A549 (cell line): ENCODE measurements at regions not wholly inside any gene's neighbourhood (a gene's known extent, or its start where the extent isn't known, plus 50 kb on each side); places are given as distances from the start of the nearest gene placed in this dataset.

Experiments
- ATAC-seq, 2 experiments: fragments of 200-7000 bp in 1 of 2; fragments of >200 bp in 1 of 2; cut with Nextera tagmentation in 1 of 2; cut with Tn5 transposase in 1 of 2; 3 replicates each; pipeline versions ENCODE4 v1.8.0 to v1.9.1; 2018 to 2020; ENCODE audit warnings: mild to moderate bottlenecking in 1 of 2, moderate library complexity in 1 of 2
- CTCF ChIA-PET: fragments of 300-600 bp; sonication (Branson Sonifier 250); formaldehyde crosslinking; extraction: SDS; loops from one replicate; lab custom pipeline; 2021; ENCODE audit warnings: antibody characterized with exemption, inconsistent platforms; lab: Yijun Ruan, JAX
- POLR2A ChIA-PET: fragments of 350-600 bp; formaldehyde crosslinking; extraction: SDS; loops from one replicate; lab custom pipeline; 2021; ENCODE audit warnings: antibody characterized with exemption, inconsistent platforms; lab: Yijun Ruan, JAX
- DNase-seq, 2 experiments: peaks; one replicate each; pipeline versions ENCODE4 v3.0.0 to v3.0.0-alpha.2; 2011 to 2016; ENCODE audit warnings: low read depth in 1 of 2, low spot score in 1 of 2
- FAIRE-seq: peaks from 2 replicates; lab custom pipeline; 2011; peaks lifted over from hg19 to GRCh38; lab: Jason Lieb, UNC
- H3K27ac ChIP-seq, 2 experiments: fragments of >200 bp; sonication (Bioruptor Twin); formaldehyde crosslinking; 3 replicates each; pipeline ENCODE4 v1.5.1; 2016 to 2017
- H3K4me1 ChIP-seq: fragments of >200 bp; sonication (Bioruptor Twin); formaldehyde crosslinking; 3 replicates; pipeline ENCODE4 v1.6.1; 2016
- H3K4me2 ChIP-seq: fragments of >200 bp; sonication (Bioruptor Twin); formaldehyde crosslinking; 3 replicates; pipeline ENCODE4 v1.6.1; 2016
- H3K4me3 ChIP-seq: fragments of >200 bp; sonication (Bioruptor Twin); formaldehyde crosslinking; 3 replicates; pipeline ENCODE4 v1.5.1; 2016
- H3K9me3 ChIP-seq: fragments of >200 bp; sonication (Bioruptor Twin); formaldehyde crosslinking; 3 replicates; pipeline ENCODE4 v1.6.1; 2016
- BHLHE40 ChIP-seq: IDR thresholded peaks from 2 replicates; pipeline ENCODE4 v1.6.1; 2012; ENCODE audit warnings: low read depth, low read length, inconsistent platforms
- CBX2 ChIP-seq: fragments of 200-600 bp; sonication (generic); IDR thresholded peaks from 2 replicates; pipeline ENCODE4 v1.6.1; 2016; ENCODE audit warnings: low read depth, mild to moderate bottlenecking, borderline replicate concordance
- CTCF ChIP-seq: fragments of >200 bp; sonication (Bioruptor Twin); formaldehyde crosslinking; IDR thresholded peaks from 3 replicates; pipeline ENCODE4 v1.5.1; 2016
- EHF ChIP-seq: fragments of 250-450 bp; sonication (Bioruptor Pico); IDR thresholded peaks from 2 replicates; pipeline ENCODE4 v1.5.0; 2020; ENCODE audit warnings: mild to moderate bottlenecking
- EHMT2 ChIP-seq: fragments of 200-600 bp; sonication (generic); IDR thresholded peaks from 2 replicates; pipeline ENCODE4 v1.6.1; 2016; ENCODE audit warnings: antibody characterized with exemption, low read depth, mild to moderate bottlenecking, moderate library complexity
- EP300 ChIP-seq, 2 experiments: fragments of >200 bp; sonication (Bioruptor Twin); formaldehyde crosslinking; IDR thresholded peaks; 2 replicates in 1 of 2; 3 replicates in 1 of 2; pipeline ENCODE4 v1.6.1; 2016 to 2017
- HOXB13 ChIP-seq: fragments of 250-450 bp; sonication (Bioruptor Pico); IDR thresholded peaks from 2 replicates; pipeline ENCODE4 v1.5.0; 2020; ENCODE audit warnings: low read depth, mild to moderate bottlenecking, moderate library complexity
- MAFK ChIP-seq: fragments of 450-650 bp; IDR thresholded peaks from 2 replicates; pipeline ENCODE4 v1.6.1; 2014; ENCODE audit not compliant: partially characterized antibody
- MAX ChIP-seq: IDR thresholded peaks from 2 replicates; pipeline ENCODE4 v1.6.1; 2012
- NPAS2 ChIP-seq: fragments of 250-450 bp; sonication (Bioruptor Pico); IDR thresholded peaks from 2 replicates; pipeline ENCODE4 v1.8.0; 2022; ENCODE audit warnings: mild to moderate bottlenecking, moderate library complexity, borderline replicate concordance
- POLR2A ChIP-seq: IDR thresholded peaks from 2 replicates; pipeline ENCODE4 v1.6.1; 2012; ENCODE audit warnings: mild to moderate bottlenecking, low read length
- POLR2AphosphoS2 ChIP-seq: conservative IDR thresholded peaks from 2 replicates; pipeline ENCODE4 v1.6.1; 2012; ENCODE audit warnings: low read length, improper control_type of control experiment, inconsistent platforms
- RARB ChIP-seq: fragments of 250-450 bp; sonication (Bioruptor Pico); IDR thresholded peaks from 2 replicates; pipeline ENCODE4 v1.8.0; 2021; ENCODE audit warnings: mild to moderate bottlenecking, moderate library complexity
- RCOR1 ChIP-seq: fragments of 150-350 bp; IDR thresholded peaks from 2 replicates; pipeline ENCODE4 v1.6.1; 2014; ENCODE audit warnings: antibody characterized with exemption, low read length, low read depth
- RFX5 ChIP-seq: fragments of 450-650 bp; IDR thresholded peaks from 2 replicates; pipeline ENCODE4 v1.7.1; 2014; ENCODE audit warnings: antibody characterized with exemption, mild to moderate bottlenecking, moderate library complexity
- ZFP36 ChIP-seq: fragments of 450-650 bp; IDR thresholded peaks from 2 replicates; pipeline ENCODE4 v1.6.1; 2014; ENCODE audit warnings: borderline replicate concordance; ENCODE audit not compliant: partially characterized antibody
- ZNF302 ChIP-seq: fragments of 250-450 bp; sonication (Bioruptor Pico); IDR thresholded peaks from 2 replicates; pipeline ENCODE4 v1.9.0; 2021; ENCODE audit warnings: inconsistent platforms, mild to moderate bottlenecking, moderate library complexity
- WGBS: methylation state at CpG from one replicate; pipeline ENCODE4 v1.1.6; 2017; ENCODE audit errors: missing lambda C conversion rate; 5-methylcytosine and 5-hydroxymethylcytosine counted together
- TF ChIP-seq, protein P1 (sequence below): IDR thresholded peaks from 2 replicates; pipeline ENCODE4 v1.6.1; 2012; ENCODE audit warnings: low read depth, borderline replicate concordance
- TF ChIP-seq, protein P2 (sequence below): IDR thresholded peaks from 2 replicates; pipeline ENCODE4 v1.6.1; 2012

DNA sequence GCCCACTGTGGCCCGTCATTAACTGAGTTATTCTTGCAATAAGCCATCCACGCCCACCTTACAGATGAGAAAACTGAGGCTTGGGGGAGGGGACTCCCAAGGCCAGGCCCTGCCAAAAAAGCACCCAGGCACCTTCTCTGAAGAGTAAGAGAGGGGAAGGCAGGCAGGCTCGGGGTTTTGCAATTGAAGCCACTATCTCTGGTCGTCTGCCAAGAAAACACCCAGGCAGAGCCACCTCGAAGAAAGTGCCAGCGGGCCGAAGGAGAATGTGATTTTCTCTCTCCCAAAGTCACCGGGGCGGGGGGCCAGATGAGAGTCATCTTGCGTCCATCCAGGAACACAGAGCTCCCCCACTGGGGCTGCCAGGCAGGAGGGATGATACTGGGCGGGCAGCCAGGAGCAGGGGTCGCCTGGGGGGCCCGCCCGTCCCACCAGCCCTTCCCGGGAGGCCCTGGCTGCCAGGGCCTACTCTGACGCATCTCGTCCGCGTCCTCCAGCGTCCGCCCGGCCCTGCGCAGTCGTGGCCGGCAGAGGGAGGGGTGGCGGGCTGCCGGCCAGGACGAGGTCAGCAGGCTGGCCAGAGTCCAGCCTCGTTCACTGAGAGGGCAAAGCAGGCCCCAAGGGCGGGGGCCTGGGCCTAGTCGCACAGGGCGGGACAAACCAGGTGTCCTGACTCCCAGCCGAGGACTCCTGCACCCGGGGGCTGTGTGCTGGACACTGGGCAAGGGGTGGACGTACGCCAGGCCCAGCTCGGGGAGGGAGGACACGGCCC lies 74.3 kb downstream of the RFLNA start (continued):
- TF ChIP-seq ZFP36 (no peak), RFX5 (0 out of 2 replicates have a peak, but pooled peaks have one; percentile 31), EHF (CRISPR knock-in tag) (peak; percentile 65; the same call in 1 of the 2 replicates), EHMT2 (no peak), MAX (peak; percentile 87), EP300 (IDR thresholded peaks at IDR 0.05) (peak; percentile 92 to 96), POLR2AphosphoS2 (no peak), MAFK (no peak), ZNF302 (CRISPR knock-in tag) (no peak), RARB (CRISPR knock-in tag) (no peak), RCOR1 (peak; percentile 94), NPAS2 (CRISPR knock-in tag) (no peak), HOXB13 (CRISPR knock-in tag) (no peak; the same call in 1 of the 2 replicates)
- TF ChIP-seq, protein P1, sequence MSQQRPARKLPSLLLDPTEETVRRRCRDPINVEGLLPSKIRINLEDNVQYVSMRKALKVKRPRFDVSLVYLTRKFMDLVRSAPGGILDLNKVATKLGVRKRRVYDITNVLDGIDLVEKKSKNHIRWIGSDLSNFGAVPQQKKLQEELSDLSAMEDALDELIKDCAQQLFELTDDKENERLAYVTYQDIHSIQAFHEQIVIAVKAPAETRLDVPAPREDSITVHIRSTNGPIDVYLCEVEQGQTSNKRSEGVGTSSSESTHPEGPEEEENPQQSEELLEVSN = peak; percentile 71; the same call in 1 of the 2 replicates

- no peaks in the 10 kb centered on the region for H3K9me3 ChIP-seq
- TF ChIP-seq CTCF = 0 out of 3 replicates have a peak, but pooled peaks have one; percentile 15
- TF ChIP-seq, protein P2, sequence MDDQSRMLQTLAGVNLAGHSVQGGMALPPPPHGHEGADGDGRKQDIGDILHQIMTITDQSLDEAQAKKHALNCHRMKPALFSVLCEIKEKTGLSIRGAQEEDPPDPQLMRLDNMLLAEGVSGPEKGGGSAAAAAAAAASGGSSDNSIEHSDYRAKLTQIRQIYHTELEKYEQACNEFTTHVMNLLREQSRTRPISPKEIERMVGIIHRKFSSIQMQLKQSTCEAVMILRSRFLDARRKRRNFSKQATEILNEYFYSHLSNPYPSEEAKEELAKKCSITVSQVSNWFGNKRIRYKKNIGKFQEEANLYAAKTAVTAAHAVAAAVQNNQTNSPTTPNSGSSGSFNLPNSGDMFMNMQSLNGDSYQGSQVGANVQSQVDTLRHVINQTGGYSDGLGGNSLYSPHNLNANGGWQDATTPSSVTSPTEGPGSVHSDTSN = no peak
- no peak for TF ChIP-seq MAFK
- TF ChIP-seq POLR2A = no peak
- 0 out of 2 replicates have a peak, but pooled peaks have one; percentile 7 for TF ChIP-seq HOXB13 (CRISPR knock-in tag)
- no peak for TF ChIP-seq CBX2
- no peak for TF ChIP-seq BHLHE40
- TF ChIP-seq NPAS2 (CRISPR knock-in tag) = no peak
- no peak for FAIRE-seq
- ATAC-seq = peak in 1 of 2 experiments; percentile 1; a peak in 3 of 6 replicates
- ChIA-PET POLR2A (interaction anchor here (1.6 to 1.8 kb wide), 3 partner anchors 10 to 21 kb away, joined by 4 to 18 read pairs (median 5); no protein-coding TSS in a partner anchor), CTCF (interaction anchor here (0.6 to 6.5 kb wide), 12 partner anchors 11 to 403 kb away, joined by 3 to 67 read pairs (median 4); no protein-coding TSS in a partner anchor)
- WGBS = 87% methylated on average over 10 of the region's 10 CpGs
- peaks cover 83% of the 10 kb centered on the region for H3K4me1 ChIP-seq
- DNase-seq = no peak
- H3K27ac ChIP-seq = peak overlapping the region; percentile 92 to 98
- H3K4me2 ChIP-seq = peak overlapping the region; percentile 64
- H3K4me3 ChIP-seq = peak overlapping the region; percentile 6; the same call in 2 of the 3 replicates
Observed at GRCh38 chr12:124368421-124369032, 73.6 kb downstream of the RFLNA start.
